ENCODE measurements at regions not wholly inside any gene's neighbourhood (a gene's known extent, or its start where the extent isn't known, plus 50 kb on each side); places are given as distances from the start of the nearest gene placed in this dataset.
A peak's percentile ranks its signal among the peaks of the same experiment; 100 is the strongest.

DNA sequence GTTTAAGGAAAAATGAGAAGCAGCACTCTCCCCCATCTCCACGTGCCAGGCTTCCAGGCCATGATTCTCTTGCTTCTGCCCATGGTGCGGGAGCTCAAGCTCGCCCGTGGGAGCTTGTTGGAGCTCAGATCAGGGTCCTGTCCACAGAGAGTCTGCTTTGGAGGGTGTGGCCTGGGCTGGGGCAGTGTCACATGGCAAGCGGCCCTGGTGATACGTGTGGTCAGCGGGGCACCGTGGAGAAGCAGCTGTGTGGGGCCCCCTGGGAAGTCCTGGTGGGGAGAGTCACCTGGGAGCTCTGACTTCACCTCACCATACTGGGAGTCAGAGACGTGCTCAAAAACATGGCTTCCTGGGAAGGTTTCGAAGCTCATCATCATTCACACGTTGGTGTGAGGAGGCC lies 275.3 kb downstream of the GADD45G start:
- Histone ChIP-seq H3K79me1 (ENCODE audit: low read depth, low read length) (peaks cover 3% of the 10 kb centered on the region; the same call in 1 of the 2 replicates), H3K4me3 (ENCODE audit: extremely low read depth in 1 of 4, insufficient read depth in 2 of 4, low read depth in 3 of 4, low read length in 4 of 4) (no peak overlapping the region), H3K14ac (ENCODE audit: insufficient read length) (no peak overlapping the region), H2BK120ac (replicated peaks; ENCODE audit: low read depth, low read length) (no peak overlapping the region), H2BK5ac (ENCODE audit: low read depth, low read length) (no peak overlapping the region), H2BK15ac (ENCODE audit: low read length) (no peak overlapping the region), H4K8ac (ENCODE audit: extremely low read depth, insufficient read depth, low read length) (no peak overlapping the region), H3K18ac (ENCODE audit: extremely low read depth, low read length) (no peak overlapping the region), H3K23ac (ENCODE audit: insufficient read length) (no peak overlapping the region), H4K5ac (ENCODE audit: insufficient read length, low read depth, low read length) (no peak overlapping the region), H3K4me1 (replicated peaks in 1 of 4; ENCODE audit: control insufficient read depth in 3 of 4, insufficient read depth in 4 of 4, low read length in 3 of 4) (peaks cover 0 to 3% (median 0%) of the 10 kb centered on the region in 4 experiments; a peak in 1 of 7 replicates), H2BK20ac (ENCODE audit: low read length) (no peak overlapping the region), H3K27ac (ENCODE audit: low read depth, low read length) (no peak overlapping the region), H2BK12ac (ENCODE audit: low read depth, low read length) (no peak overlapping the region), H3K36me3 (ENCODE audit: control insufficient read depth in 2 of 4, insufficient read depth in 4 of 4, low read length in 3 of 4) (no peaks in the 10 kb centered on the region; a peak in 1 of 8 replicates), H3K4me2 (ENCODE audit: insufficient read depth in 1 of 2, low read depth in 2 of 2, low read length in 2 of 2) (no peak overlapping the region), H3K79me2 (ENCODE audit: control insufficient read depth in 1 of 2, insufficient read depth in 2 of 2, low read length in 2 of 2) (no peaks in the 10 kb centered on the region), H3K4ac (replicated peaks; ENCODE audit: insufficient read length, low read depth, low read length) (no peak overlapping the region), H2AFZ (ENCODE audit: low read length) (no peak overlapping the region), H3K9me3 (ENCODE audit: insufficient read depth in 2 of 2, low read depth in 1 of 2, low read length in 1 of 2) (no peaks in the 10 kb centered on the region), H3K56ac (replicated peaks; ENCODE audit: insufficient read length, low read depth, low read length) (no peak overlapping the region), H4K91ac (replicated peaks; ENCODE audit: insufficient read length, low read length) (no peak overlapping the region), H2AK5ac (ENCODE audit: low read depth, low read length) (no peak overlapping the region), H3K23me2 (ENCODE audit: low read depth, low read length) (peaks cover 21% of the 10 kb centered on the region; the same call in 1 of the 2 replicates), H4K20me1 (replicated peaks in 1 of 2; ENCODE audit: control insufficient read depth in 1 of 2, insufficient read depth in 2 of 2, low read length in 2 of 2) (peaks cover 0 to 21% of the 10 kb centered on the region in 2 experiments), H3K27me3 (replicated peaks in 1 of 4; ENCODE audit: control insufficient read depth in 3 of 4, extremely low read depth in 1 of 4, insufficient read depth in 3 of 4, low read length in 3 of 4) (no peaks in the 10 kb centered on the region), H3K9ac (replicated peaks in 1 of 4; ENCODE audit: extremely low read depth in 1 of 4, low read depth in 3 of 4, low read length in 3 of 4) (no peak overlapping the region)
- CTCF ChIA-PET (ENCODE audit: partially characterized antibody): interaction anchor here (0.6 to 1.1 kb wide), 2 partner anchors 277 to 404 kb away, joined by 4 to 6 read pairs; no protein-coding TSS in a partner anchor
- 90% methylated on average over 11 of the region's 11 CpGs; no CpG with 5 or more reads in 1 of the 2 experiments for WGBS, 2 experiments (ENCODE audit: extremely low coverage in 1 of 2, insufficient coverage in 1 of 2, insufficient read length in 1 of 2, insufficient replicate concordance in 2 of 2, low coverage in 1 of 2, low lambda C conversion rate in 2 of 2, missing lambda C conversion rate in 1 of 2)
- POLR2A ChIA-PET (ENCODE audit: partially characterized antibody): no interaction called here
- no peak for FAIRE-seq
- peak in 1 of 2 experiments; percentile 35 for DNase-seq (ENCODE audit: low read depth in 1 of 2, low spot score in 2 of 2)
- TF ChIP-seq EZH2 (IDR thresholded peaks at IDR 0.05; ENCODE audit: low read depth, low read length, severe bottlenecking): no peak
- TF ChIP-seq YY1 (IDR thresholded peaks at IDR 0.05; ENCODE audit: low read depth, low read length): no peak
- no peak for TF ChIP-seq JUN (IDR thresholded peaks at IDR 0.05; ENCODE audit: low read depth, low read length)
- TF ChIP-seq TCF12 (IDR thresholded peaks at IDR 0.05; ENCODE audit: low read depth, low read length): no peak
- TF ChIP-seq SIRT6 (IDR thresholded peaks at IDR 0.05; ENCODE audit: low read length): no peak
- TF ChIP-seq SAP30 (IDR thresholded peaks at IDR 0.05; ENCODE audit: insufficient read depth, insufficient replicate concordance, low read length): no peak
- TF ChIP-seq POLR2AphosphoS5 (IDR thresholded peaks at IDR 0.05; ENCODE audit: low read depth, low read length): no peak
- TF ChIP-seq EGR1 (IDR thresholded peaks at IDR 0.05; ENCODE audit: borderline replicate concordance, low read depth, low read length): no peak
- no peak for TF ChIP-seq PHF8 (conservative IDR thresholded peaks at IDR 0.05; ENCODE audit: low read depth, low read length)
- no peak for TF ChIP-seq TBP (IDR thresholded peaks at IDR 0.05; ENCODE audit: low read depth, low read length)
- TF ChIP-seq FOSL1 (IDR thresholded peaks at IDR 0.05; ENCODE audit: insufficient read depth, low read depth, low read length): no peak
- TF ChIP-seq SIN3A (conservative IDR thresholded peaks at IDR 0.05 in 1 of 2, IDR thresholded peaks at IDR 0.05 in 1 of 2; ENCODE audit: low read depth in 1 of 2, low read length in 2 of 2): no peak
- TF ChIP-seq NANOG (IDR thresholded peaks at IDR 0.05; ENCODE audit: insufficient read depth, low read depth, low read length, poor library complexity, severe bottlenecking): no peak
- no peak for TF ChIP-seq KDM4A (IDR thresholded peaks at IDR 0.05; ENCODE audit: low read depth, low read length, severe bottlenecking)

Measured in H1 (cell line).